IPS DF 19.7 (cell line): ENCODE measurements at regions not wholly inside any gene's neighbourhood (a gene's known extent, or its start where the extent isn't known, plus 50 kb on each side); places are given as distances from the start of the nearest gene placed in this dataset.

Experiments used
- DNase-seq: peaks from one replicate; pipeline ENCODE4 v3.0.0-alpha.2; 2013; ENCODE audit warnings: low read depth, low spot score

DNA sequence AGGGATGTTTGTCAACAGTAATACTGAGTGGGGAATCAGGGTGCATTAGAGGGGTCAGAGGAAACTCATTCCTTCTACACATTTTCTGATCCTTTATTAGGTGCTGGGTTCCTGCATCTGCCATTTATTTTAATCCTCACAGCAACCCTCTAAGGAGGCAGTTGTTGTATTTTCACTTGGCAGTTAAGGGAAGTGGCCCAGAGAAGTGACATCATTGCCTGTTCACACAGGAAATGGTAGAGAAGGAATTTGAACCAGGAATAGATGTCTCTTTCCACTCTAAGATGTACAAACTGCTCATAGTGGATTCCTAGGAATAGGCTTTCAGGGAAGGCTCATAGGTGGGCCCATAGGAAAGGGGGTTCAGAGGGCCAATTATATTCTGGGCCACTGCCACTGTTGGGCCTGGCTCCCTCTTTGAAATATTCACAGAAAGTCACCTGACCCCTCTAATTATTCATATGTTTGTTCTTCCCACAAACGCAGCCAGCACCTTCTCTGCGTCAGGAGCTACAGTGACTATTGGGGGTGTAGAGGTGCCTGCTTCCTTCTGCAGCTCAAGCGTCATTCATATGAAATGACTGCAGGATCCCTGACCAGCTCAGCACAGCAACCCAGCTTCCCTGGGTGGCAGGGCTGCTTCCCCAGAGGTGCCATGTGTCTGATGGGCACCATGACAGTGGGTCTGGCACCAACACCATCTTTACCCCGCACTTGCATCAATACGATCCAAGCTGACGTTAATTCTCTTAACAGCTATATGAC, 163.9 kb upstream of the SMAD3 start:
- DNase-seq = no peak

- no peak for DNase-seq
Measured at GRCh38 chr15:66905185-66905584, 160.2 kb upstream of the SMAD3 start.

DNA sequence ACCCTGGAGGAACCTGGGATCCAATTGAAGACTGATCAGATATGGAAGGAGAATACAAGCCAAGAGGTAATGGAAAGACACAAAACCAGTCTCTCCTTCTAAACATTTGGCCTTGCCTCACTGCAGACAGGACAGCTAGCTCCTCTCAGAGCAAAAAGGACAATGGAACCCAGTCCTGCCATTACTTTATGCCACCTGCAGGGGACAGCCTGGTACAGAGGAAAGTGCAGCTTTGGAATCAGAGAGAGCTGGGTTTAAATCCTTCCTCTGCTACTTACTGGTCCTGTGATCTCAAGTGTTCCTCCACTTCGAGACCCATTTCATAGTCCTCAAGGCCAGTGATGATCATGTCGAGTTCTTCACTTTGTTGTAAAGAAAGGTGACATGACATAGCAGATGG, 159.4 kb upstream of the SMAD3 start:
- DNase-seq = no peak

DNA sequence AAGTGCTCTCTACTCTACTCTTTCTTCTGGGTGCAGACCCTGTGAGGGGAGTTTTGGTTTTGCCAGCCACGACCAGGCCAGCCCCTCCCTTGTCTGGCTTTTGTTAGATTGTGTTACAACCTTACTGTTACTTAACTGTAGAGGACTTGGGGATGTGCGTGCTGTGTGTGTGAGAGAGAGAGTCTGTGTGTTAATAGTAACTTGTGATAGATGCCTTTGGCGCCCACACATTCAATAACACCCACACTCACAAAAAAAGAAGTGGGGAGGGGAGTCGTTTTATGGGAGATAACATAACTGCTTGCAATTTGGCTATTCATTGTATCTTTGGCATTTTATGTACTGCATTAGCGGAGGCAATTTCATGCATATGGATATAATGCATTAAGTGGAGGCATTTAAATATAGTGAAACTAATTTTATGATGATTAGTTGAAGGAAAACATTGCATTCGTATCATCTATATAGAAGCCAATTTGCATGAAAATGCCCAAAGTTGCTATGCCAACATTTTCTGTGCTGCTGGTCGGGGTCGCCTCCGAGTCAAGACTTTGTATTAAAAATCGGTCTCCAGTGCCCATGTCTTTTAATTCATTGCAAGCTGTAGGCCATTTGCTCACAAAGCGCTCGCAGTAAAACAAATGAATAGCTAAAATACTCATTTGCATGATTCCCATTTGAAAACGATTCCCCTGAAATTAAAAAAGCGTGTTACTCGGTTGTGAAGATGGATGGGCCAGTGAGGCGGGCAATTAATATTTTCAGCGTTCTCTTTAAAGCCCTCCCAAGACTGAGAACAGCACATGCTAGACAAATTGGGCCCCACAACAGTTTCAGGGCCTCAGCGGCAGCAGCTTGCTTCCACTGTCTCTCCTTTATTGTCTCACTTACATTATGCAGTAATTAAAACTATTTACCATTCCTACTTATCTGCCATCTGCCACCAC, 158.5 kb upstream of the SMAD3 start:
- no peak for DNase-seq

DNA sequence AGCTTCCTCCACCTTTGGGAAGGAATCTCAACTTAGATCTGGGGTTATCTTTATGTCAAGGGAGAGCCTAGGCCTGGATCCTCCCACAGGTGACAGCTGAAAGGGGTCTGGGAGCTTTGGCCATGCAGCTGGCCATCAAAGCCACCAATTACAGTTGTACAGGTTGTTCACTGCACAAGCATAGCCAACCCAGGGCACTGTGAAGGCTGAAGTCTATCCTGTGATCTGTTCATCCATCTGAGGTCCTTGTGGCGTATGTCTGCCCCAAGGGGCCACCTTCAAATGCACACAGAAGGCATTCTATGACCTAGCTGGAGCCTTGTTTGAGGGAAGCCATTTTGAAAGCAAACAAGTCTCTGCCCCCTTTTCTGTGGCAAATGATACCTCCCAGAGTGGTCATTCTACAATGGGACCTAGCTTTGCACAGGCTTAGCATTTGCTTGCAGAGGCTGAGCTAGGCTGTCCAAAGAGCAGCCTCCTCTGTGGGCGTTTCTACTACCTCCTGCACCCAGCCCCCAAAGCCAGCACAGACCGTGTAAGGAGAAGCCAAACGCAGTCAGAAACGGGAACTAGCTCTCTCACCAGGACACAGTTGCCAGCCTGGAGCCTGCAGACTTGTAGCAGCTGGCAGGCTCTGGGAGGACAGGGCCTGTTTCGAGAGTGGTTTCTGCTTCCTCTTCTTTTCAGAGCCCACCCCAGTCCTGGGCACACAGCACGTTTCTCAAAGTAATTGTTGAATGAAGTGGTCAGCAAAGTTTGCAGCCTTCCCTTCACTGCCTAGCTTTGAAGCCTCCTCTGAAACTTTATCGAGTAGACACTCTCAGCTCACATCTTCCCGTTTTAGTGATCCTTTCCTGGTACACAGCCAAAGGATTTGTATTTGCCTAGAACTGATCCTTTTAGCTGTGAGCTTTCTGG, 157.3 kb upstream of the SMAD3 start:
- DNase-seq = no peak

DNA sequence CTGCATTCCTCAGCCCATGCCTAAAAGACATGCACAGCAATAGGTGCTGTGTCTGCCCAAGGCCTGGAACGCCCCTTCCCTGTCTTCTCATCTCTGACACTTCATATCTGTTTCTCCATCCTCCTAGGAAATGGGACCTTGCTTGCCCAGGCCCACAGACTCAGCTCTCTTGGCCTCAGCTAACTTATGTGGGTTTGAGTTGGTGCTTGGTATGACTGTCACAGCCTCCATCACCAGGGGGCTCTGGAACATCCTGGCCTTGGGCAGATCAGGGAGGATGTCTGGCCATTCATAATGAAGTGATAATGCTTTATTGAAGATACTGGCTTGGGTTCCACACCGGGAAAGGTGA, 156.7 kb upstream of the SMAD3 start:
- DNase-seq = no peak

DNA sequence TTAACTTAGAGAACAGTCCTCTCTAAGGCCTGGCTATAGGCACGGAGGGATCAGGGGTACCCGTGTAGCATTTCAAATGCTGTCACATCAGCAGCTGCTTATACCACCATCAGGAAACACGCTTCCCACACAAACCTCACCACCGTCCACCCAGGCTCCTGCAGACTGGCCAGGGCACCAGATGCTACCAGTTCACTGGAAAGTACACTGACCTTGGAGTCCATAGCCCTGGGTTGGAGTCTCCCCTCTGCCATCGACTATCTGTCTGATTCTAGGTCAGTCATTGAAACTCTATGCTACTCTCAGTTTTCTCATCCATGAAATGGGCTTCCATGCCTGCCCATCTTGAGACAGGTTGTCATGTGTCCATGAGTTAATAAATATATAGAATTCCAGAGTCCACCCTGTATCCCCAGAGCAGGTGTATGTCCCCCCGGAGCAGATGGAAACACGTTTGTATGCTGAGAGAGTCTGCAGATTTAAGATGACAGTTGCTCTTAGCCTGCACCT, 156.0 kb upstream of the SMAD3 start:
- no peak for DNase-seq

- no peak for DNase-seq
Measured at GRCh38 chr15:66911131-66911700, 154.2 kb upstream of the SMAD3 start.

- DNase-seq = no peak
Measured at GRCh38 chr15:66912001-66912400, 153.4 kb upstream of the SMAD3 start.

DNA sequence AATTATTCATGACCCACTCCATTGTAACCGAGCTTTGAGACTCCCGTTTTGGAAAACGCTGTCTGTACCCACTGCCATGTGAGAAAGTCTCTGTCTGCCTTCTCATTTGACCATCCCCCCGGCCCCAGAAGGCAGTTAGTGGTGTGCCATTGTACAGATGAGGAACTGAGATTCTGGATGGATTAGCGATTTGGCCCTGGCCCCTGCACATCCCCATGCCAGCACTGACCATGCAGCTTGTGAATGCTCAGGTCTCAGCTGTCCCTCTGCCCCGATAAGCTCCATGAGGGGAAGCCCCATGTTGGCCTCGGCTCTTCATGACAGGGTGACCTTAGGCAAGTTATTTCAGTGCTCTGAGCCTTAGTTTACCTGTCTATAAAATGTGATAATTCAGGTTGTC, 153.0 kb upstream of the SMAD3 start:
- DNase-seq = no peak

- no peak for DNase-seq
Measured at GRCh38 chr15:66917904-66918448, 147.4 kb upstream of the SMAD3 start.

- DNase-seq = no peak
Measured at GRCh38 chr15:66919421-66919820, 146.0 kb upstream of the SMAD3 start.

DNA sequence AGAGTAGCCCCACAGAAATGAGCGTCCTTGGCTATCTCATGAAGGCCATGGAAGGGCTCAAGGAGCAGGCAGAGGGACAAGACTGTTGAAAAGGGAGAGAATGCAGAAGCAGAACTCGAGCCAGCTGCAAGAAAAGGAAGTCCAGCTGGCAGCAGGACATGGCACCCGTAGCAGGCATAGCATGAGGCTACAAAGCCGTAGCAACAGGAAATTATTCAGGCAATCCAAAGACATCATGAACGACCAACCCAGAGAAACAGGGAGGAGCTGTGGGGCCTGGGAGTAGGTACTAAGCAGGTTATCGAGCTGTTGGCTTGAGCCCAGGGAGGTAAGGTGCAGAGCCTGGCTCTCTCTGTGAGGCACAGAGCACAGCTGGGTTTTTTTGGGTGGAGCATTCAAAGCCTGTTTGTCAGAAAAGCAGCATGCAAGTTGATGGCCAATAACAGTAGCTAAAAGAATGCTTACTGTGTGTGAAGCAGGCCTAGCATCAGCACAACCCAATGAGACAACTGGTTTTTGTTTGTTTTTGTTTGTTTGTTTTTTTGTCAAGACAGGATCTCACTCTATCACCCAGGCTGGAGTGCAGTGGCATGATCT, 144.0 kb upstream of the SMAD3 start:
- DNase-seq = no peak

- no peak for DNase-seq
Measured at GRCh38 chr15:66922608-66923007, 142.8 kb upstream of the SMAD3 start.

- DNase-seq = peak; percentile 60
Measured at GRCh38 chr15:66923438-66923881, 141.9 kb upstream of the SMAD3 start.

DNA sequence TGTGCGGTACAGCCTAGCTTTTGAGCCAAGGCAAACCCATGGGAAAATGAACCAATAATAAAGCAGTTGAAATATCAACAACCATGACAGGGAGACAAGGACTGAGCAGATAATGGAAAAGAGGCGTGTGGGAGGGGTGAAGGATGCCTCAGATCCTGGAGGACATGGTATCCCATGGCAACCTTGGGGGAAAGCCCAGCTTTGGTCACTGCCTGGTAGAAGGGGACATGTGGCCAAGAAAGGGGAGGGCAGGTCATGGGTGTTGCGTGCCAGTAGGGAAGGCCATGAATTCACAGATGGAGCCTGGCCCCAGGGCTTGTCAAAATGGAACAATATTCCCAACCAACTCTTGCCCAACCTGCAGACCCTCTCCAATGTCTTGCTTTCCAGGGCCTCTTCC, 140.5 kb upstream of the SMAD3 start:
- DNase-seq = no peak

DNA sequence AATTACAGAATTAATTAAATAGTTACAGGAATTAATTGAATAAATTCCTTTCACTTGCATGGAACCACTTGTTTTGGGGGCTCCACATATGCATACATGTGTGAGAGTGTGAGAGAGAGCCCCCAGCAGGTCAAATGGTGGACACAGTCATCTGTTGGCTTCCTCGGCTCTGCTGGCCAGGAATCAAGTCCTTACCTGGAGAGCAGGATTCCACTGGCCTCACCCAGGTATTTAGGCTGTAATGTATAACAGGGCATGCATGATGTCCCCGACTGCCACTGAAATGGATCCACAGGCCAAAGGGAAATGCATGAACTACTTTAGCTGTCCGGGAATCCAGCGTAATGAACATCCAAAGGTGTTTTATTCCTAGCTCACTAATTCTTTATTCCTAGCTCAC, 139.7 kb upstream of the SMAD3 start:
- DNase-seq = no peak

DNA sequence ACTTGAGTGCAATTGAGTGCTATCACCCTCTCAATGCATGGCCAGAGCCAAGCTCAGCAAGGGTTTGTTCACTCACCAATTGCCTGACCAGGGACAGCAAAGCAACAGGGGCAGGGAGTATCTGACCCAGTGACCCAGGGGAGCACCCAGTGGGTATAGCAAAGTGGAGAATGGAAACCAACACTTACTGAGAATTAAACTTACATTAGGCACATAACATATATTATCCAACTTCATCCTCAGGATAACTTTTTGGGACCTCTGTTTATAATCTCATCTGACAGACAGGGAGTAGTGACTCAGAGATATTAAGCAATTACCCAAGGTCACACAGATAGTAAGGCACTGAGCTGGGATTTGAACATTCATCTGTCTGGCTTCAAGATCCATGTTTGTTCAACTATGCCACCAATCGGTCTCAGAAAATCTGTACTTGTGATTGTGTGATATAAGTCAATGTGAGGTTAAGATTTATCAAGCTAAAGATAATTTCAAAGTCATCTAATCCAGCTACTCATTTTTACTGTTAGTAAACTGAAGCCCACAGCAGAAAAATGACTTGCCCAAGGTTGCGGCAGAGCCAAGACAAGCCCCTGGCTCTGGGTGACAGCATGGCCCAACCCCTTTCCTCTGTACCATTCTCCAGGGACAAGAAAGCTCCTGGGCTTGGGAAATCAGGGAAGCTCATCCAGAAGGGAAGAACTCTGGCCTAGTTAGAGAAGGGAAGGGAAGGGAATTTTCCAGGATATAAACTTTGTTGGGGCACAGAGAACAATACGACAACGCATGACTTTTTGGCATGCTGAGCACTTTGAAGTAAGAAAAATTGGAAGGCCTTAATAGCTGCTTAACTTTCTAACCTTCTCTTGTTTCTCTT, 138.0 kb upstream of the SMAD3 start:
- DNase-seq = no peak

DNA sequence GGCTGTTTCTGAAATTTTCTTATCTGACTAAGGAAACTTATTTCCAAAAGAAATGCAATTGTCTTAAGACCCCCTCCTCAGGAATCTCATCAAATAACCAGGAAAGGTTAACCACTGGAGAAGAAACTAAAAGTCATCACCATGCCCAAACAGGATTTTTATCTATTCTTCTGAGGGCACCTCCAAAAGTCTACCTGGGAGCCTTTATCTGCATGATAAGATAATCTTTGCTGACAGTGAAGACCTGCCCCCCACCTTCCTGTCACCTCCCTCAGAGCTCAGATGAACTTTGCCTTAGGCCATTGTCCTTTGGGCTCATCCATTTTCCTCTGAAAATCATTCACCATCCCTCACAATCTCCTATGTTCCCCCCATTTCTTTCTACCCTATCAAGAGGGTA, 137.3 kb upstream of the SMAD3 start:
- no peak for DNase-seq

- no peak for DNase-seq
Measured at GRCh38 chr15:66928784-66929183, 136.6 kb upstream of the SMAD3 start.
